H7 (cell line): ENCODE measurements at regions not wholly inside any gene's neighbourhood (a gene's known extent, or its start where the extent isn't known, plus 50 kb on each side); places are given as distances from the start of the nearest gene placed in this dataset.

Experiments
- DNase-seq: peaks from one replicate; pipeline ENCODE4 v3.0.0; 2012
- H3K27me3 ChIP-seq: 2 replicates; pipeline ENCODE4 v1.6.0; 2011; ENCODE audit warnings: mild to moderate bottlenecking, low read length; ENCODE audit not compliant: control insufficient read depth, insufficient read depth
- H3K36me3 ChIP-seq: replicated peaks from 2 replicates; pipeline ENCODE4 v1.5.1; 2011; ENCODE audit warnings: low read length; ENCODE audit not compliant: control insufficient read depth, insufficient read depth
- H3K4me3 ChIP-seq: 2 replicates; pipeline ENCODE4 v1.5.1; 2011; ENCODE audit warnings: low read depth, mild to moderate bottlenecking, control low read depth, low read length, moderate library complexity; ENCODE audit not compliant: insufficient read depth

GRCh38 chr4:124203613-124204238, 508.8 kb downstream of the ANKRD50 start:
- no peak overlapping the region for H3K4me3 ChIP-seq
- no peaks in the 10 kb centered on the region for H3K27me3 ChIP-seq
- no peak for DNase-seq
- no peaks in the 10 kb centered on the region for H3K36me3 ChIP-seq

- Histone ChIP-seq H3K36me3 (no peaks in the 10 kb centered on the region), H3K27me3 (no peaks in the 10 kb centered on the region), H3K4me3 (no peak overlapping the region)
- DNase-seq = no peak
These were observed 505.5 kb downstream of the ANKRD50 start for GRCh38 chr4:124206779-124207605.

- Histone ChIP-seq H3K36me3 (no peaks in the 10 kb centered on the region), H3K27me3 (no peaks in the 10 kb centered on the region), H3K4me3 (no peak overlapping the region)
- no peak for DNase-seq
These were observed 503.3 kb downstream of the ANKRD50 start for GRCh38 chr4:124209211-124209610.

GRCh38 chr4:124209626-124210025, 502.9 kb downstream of the ANKRD50 start:
- DNase-seq = no peak
- no peaks in the 10 kb centered on the region for H3K27me3 ChIP-seq

GRCh38 chr4:124210746-124211145, 501.8 kb downstream of the ANKRD50 start:
- Histone ChIP-seq H3K4me3 (no peak overlapping the region), H3K36me3 (no peaks in the 10 kb centered on the region), H3K27me3 (no peaks in the 10 kb centered on the region)
- DNase-seq = no peak

More at GRCh38 chr4:124209626-124210025, 502.9 kb downstream of the ANKRD50 start:
- Histone ChIP-seq H3K4me3 (no peak overlapping the region), H3K36me3 (no peaks in the 10 kb centered on the region)

GRCh38 chr4:124212815-124213630, 499.5 kb downstream of the ANKRD50 start:
- H3K4me3 ChIP-seq = no peak overlapping the region

GRCh38 chr4:124219389-124219788, 493.1 kb downstream of the ANKRD50 start:
- no peak for DNase-seq
- Histone ChIP-seq H3K36me3 (no peaks in the 10 kb centered on the region), H3K27me3 (no peaks in the 10 kb centered on the region), H3K4me3 (no peak overlapping the region)

More at GRCh38 chr4:124212815-124213630, 499.5 kb downstream of the ANKRD50 start:
- H3K36me3 ChIP-seq = no peaks in the 10 kb centered on the region
- no peak for DNase-seq
- no peaks in the 10 kb centered on the region for H3K27me3 ChIP-seq

- no peak for DNase-seq
- no peak overlapping the region for H3K4me3 ChIP-seq
- no peaks in the 10 kb centered on the region for H3K27me3 ChIP-seq
- H3K36me3 ChIP-seq = no peaks in the 10 kb centered on the region
These were observed 488.3 kb downstream of the ANKRD50 start for GRCh38 chr4:124224256-124224655.

GRCh38 chr4:124227981-124228380, 484.6 kb downstream of the ANKRD50 start:
- no peak for DNase-seq
- Histone ChIP-seq H3K27me3 (no peaks in the 10 kb centered on the region), H3K36me3 (no peaks in the 10 kb centered on the region), H3K4me3 (no peak overlapping the region)

GRCh38 chr4:124230268-124230667, 482.3 kb downstream of the ANKRD50 start:
- no peak for DNase-seq
- no peak overlapping the region for H3K4me3 ChIP-seq
- H3K36me3 ChIP-seq = no peaks in the 10 kb centered on the region
- H3K27me3 ChIP-seq = no peaks in the 10 kb centered on the region

GRCh38 chr4:124234771-124235170, 477.8 kb downstream of the ANKRD50 start:
- no peaks in the 10 kb centered on the region for H3K27me3 ChIP-seq
- H3K36me3 ChIP-seq = no peaks in the 10 kb centered on the region
- no peak for DNase-seq
- H3K4me3 ChIP-seq = no peak overlapping the region

GRCh38 chr4:124243671-124244366, 468.7 kb downstream of the ANKRD50 start:
- no peak for DNase-seq
- Histone ChIP-seq H3K36me3 (no peaks in the 10 kb centered on the region), H3K4me3 (no peak overlapping the region), H3K27me3 (no peaks in the 10 kb centered on the region)

GRCh38 chr4:124253080-124253479, 459.5 kb downstream of the ANKRD50 start:
- no peak overlapping the region for H3K4me3 ChIP-seq
- no peaks in the 10 kb centered on the region for H3K36me3 ChIP-seq
- no peaks in the 10 kb centered on the region for H3K27me3 ChIP-seq
- no peak for DNase-seq
